Kidney (tissue), 13 donors: ENCODE measurements at regions not wholly inside any gene's neighbourhood (a gene's known extent, or its start where the extent isn't known, plus 50 kb on each side); places are given as distances from the start of the nearest gene placed in this dataset.
"Not testable (repeated sequence)": the region's sequence is repeated elsewhere in the genome, so short reads cannot be mapped to it uniquely, and the experiment has no call there.

Experiments
- DNase-seq, 5 donors: peaks; one replicate each; pipeline ENCODE4 v3.0.0-alpha.2; 2013 to 2020
- FAIRE-seq: peaks from 2 replicates; lab custom pipeline; 2012; peaks lifted over from hg19 to GRCh38; lab: Jason Lieb, UNC
- H3K27ac ChIP-seq, 2 donors: one replicate each; pipeline ENCODE4 v1.7.0; 2013; ENCODE audit warnings: low read depth in 2 of 2, low read length in 2 of 2, inconsistent platforms in 1 of 2
- H3K27me3 ChIP-seq: one replicate; pipeline ENCODE4 v1.7.1; 2013; ENCODE audit warnings: low read length, inconsistent platforms; ENCODE audit not compliant: control insufficient read depth, insufficient read depth
- H3K36me3 ChIP-seq, 3 donors: one replicate each; pipeline versions ENCODE4 v1.7.0 to v1.7.1; 2013; ENCODE audit warnings: low read length in 3 of 3, control low read depth in 1 of 3, inconsistent platforms in 1 of 3; ENCODE audit not compliant: insufficient read depth in 3 of 3, control insufficient read depth in 2 of 3
- H3K4me1 ChIP-seq, 3 donors: one replicate each; pipeline versions ENCODE4 v1.7.0 to v1.7.1; 2013; ENCODE audit warnings: low read length in 3 of 3, inconsistent platforms in 1 of 3, low read depth in 1 of 3; ENCODE audit not compliant: control insufficient read depth in 2 of 3, insufficient read depth in 2 of 3
- H3K4me3 ChIP-seq, 3 donors: one replicate each; pipeline versions ENCODE4 v1.7.0 to v1.8.1; 2013; ENCODE audit warnings: low read length in 3 of 3, control low read depth in 1 of 3, inconsistent platforms in 1 of 3
- H3K9ac ChIP-seq, 3 donors: one replicate each; pipeline versions ENCODE4 v1.7.0 to v1.7.1; 2013; ENCODE audit warnings: low read length in 3 of 3, control low read depth in 1 of 3, inconsistent platforms in 1 of 3
- H3K9me3 ChIP-seq, 3 donors: one replicate each; pipeline versions ENCODE4 v1.7.0 to v1.7.1; 2013; ENCODE audit warnings: low read length in 3 of 3, control low read depth in 1 of 3, inconsistent platforms in 1 of 3; ENCODE audit not compliant: control insufficient read depth in 2 of 3, insufficient read depth in 1 of 3
- intact Hi-C: fragments of 100-400 bp; cut with DNase I; formaldehyde crosslinking; loops from one replicate; pipeline ENCODE4 v1.11.1; 2022
- TF ChIP-seq, protein P1 (sequence below): IDR thresholded peaks from 3 replicates; pipeline ENCODE4 v1.5.1; 2012; ENCODE audit warnings: mild to moderate bottlenecking, moderate library complexity, borderline replicate concordance; ENCODE audit not compliant: insufficient read depth; ENCODE audit errors: extremely low read depth
- donor health status: control.
- donor health status: control.
- donor health status: control.
- donor health status: control.
- donor health status: control.
- donor health status: DM: yes; HTN: yes; CAD: no.
- donor health status: Normal renal cell carcinoma (clear cell type).

DNA sequence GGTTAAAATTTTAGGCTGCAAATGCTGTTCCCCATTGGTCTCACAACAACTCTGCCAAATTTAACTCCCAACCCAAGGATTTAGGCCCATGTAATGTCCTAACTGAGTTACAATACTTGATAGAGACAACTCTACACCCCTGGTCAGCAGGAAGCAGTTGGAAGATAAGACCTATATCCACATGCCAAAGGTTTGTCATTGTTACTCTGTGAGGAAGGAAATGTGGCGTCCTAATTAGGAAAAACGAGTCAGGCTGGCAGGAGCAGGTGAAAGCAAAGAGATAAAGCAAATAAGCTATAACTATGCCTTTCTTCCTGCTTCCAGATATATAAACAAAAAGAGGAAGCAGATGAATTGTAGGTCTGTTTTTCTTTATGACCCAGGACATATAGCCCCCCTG, 69.1 kb downstream of the SPIN4 start:
- no peak for FAIRE-seq
- H3K27me3 ChIP-seq, result no peaks in the 10 kb centered on the region
- H3K27ac ChIP-seq, result no peak overlapping the region
- DNase-seq, result peak in 1 of 5 donors; percentile 37
- TF ChIP-seq, protein P1, sequence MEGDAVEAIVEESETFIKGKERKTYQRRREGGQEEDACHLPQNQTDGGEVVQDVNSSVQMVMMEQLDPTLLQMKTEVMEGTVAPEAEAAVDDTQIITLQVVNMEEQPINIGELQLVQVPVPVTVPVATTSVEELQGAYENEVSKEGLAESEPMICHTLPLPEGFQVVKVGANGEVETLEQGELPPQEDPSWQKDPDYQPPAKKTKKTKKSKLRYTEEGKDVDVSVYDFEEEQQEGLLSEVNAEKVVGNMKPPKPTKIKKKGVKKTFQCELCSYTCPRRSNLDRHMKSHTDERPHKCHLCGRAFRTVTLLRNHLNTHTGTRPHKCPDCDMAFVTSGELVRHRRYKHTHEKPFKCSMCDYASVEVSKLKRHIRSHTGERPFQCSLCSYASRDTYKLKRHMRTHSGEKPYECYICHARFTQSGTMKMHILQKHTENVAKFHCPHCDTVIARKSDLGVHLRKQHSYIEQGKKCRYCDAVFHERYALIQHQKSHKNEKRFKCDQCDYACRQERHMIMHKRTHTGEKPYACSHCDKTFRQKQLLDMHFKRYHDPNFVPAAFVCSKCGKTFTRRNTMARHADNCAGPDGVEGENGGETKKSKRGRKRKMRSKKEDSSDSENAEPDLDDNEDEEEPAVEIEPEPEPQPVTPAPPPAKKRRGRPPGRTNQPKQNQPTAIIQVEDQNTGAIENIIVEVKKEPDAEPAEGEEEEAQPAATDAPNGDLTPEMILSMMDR, result no peak
- H3K9ac ChIP-seq, result no peak overlapping the region
- no peaks in the 10 kb centered on the region for H3K9me3 ChIP-seq
- intact Hi-C loops, result no loop called here
- H3K36me3 ChIP-seq, result no peaks in the 10 kb centered on the region
- H3K4me1 ChIP-seq, result peaks cover 0 to 2% (median 0%) of the 10 kb centered on the region in 3 donors
- H3K4me3 ChIP-seq, result no peak overlapping the region

DNA sequence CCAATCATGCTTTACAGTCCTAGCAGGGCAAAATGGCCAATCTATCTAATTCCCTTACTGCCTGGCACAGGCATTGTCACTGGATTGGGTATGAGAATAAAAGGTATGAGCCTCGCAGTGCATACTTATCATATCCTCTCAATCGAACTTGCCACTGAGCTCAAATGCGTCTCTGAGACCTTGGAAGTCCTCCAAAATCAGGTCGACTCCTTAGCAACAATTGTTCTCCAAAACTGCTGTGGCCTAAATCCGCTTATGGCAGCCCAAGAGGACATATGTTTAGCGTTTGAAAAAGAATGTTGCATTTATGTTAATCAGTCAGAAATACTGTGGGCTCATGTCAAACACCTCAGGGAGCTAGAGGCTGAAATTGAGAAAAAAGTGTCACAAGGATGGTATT, 69.7 kb downstream of the SPIN4 start:
- Histone ChIP-seq H3K36me3 (no peaks in the 10 kb centered on the region), H3K27me3 (no peaks in the 10 kb centered on the region), H3K4me3 (peak overlapping the region in 1 of 3 donors; percentile 3), H3K27ac (no peak overlapping the region), H3K9me3 (no peaks in the 10 kb centered on the region), H3K9ac (no peak overlapping the region), H3K4me1 (peaks cover 0 to 2% (median 0%) of the 10 kb centered on the region in 3 donors)
- TF ChIP-seq, protein P1, result no peak
- DNase-seq, result no peak
- intact Hi-C loops, result no loop called here
- FAIRE-seq, result no peak

DNA sequence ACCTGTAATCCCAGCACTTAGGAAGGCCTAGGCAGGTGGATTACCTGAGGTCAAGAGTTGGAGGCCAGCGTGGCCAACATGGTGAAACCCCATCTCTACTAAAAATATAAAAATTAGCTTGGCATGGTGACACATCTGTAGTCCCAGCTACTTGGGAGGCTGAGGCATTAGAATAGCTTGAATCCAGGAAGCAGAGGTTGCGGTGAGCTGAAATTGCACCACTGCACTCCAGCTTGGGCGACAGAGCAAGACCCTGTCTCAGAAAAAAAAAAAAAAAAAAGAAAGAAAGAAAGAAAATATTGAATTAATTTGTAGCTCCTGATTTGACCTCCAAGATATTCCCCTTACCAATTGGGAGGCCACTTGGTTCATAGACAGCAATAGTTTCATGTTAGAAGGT, 73.7 kb downstream of the SPIN4 start:
- DNase-seq, H3K27ac ChIP-seq, H3K9ac ChIP-seq, intact Hi-C loops, H3K4me1 ChIP-seq, H3K27me3 ChIP-seq, H3K9me3 ChIP-seq, FAIRE-seq, H3K4me3 ChIP-seq, H3K36me3 ChIP-seq: not testable (repeated sequence)

DNA sequence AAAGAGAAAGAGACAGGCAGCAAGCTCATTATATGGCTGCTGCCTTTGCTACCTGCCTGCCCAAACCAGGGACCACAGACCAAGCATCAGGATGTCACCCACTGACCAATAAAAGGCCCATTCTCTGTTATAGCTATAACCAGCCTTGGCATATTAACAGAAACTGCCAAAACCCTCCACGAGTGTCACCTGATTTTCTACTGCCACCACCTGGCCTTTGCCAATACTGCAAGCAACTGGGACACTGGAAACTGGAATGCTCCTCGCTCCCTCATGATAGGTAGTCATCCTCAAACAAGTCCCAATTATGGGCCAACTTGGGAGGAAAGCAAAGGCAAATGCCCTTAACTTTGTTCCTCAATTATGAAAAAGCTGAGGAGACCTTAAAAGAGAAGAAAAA, 76.0 kb downstream of the SPIN4 start:
- FAIRE-seq (no peak), DNase-seq (peak in 2 of 5 donors; percentile 14)
- Histone ChIP-seq H3K27ac (no peak overlapping the region), H3K4me3 (no peak overlapping the region), H3K36me3 (no peaks in the 10 kb centered on the region), H3K9me3 (no peaks in the 10 kb centered on the region), H3K27me3 (no peaks in the 10 kb centered on the region), H3K4me1 (no peaks in the 10 kb centered on the region), H3K9ac (no peak overlapping the region)
- TF ChIP-seq, protein P1, result peak; percentile 40
- intact Hi-C loops, result no loop called here
